ENCODE measurements at regions not wholly inside any gene's neighbourhood (a gene's known extent, or its start where the extent isn't known, plus 50 kb on each side); places are given as distances from the start of the nearest gene placed in this dataset.

DNA sequence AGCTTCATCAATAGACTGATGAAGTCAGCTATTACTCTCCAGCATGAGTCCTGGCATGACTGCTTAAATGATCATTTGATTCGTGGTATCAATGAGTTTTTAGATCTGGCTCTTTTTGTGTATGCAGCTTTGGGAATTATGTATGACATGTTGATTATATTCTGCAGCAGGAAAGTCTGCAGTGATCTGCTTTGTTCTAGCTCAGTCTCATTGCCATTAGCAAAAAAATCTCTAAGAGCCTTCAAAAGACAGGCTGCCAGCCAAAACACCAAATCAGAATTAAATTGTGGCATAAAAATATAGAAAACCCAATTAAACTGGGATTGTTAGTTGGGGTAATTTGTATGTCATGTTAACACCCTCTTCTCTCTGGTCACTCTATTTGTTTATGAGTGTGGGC, 1021.0 kb upstream of the SEMA6D start:
- no peak for ATAC-seq
- Mint-ChIP-seq H3K27me3 (no peaks in the 10 kb centered on the region), H3K9me3 (ENCODE audit: low read depth) (peaks cover 11% of the 10 kb centered on the region), H3K4me1 (no peaks in the 10 kb centered on the region), H3K27ac (no peak overlapping the region), H3K36me3 (ENCODE audit: low read depth) (no peaks in the 10 kb centered on the region), H3K4me3 (no peak overlapping the region)
- no peak for DNase-seq
- CTCF ChIA-PET, result no interaction called here
- intact Hi-C loops (cut with DNase I, micrococcal nuclease), result no loop called here
- POLR2A ChIA-PET, result no interaction called here

DNA sequence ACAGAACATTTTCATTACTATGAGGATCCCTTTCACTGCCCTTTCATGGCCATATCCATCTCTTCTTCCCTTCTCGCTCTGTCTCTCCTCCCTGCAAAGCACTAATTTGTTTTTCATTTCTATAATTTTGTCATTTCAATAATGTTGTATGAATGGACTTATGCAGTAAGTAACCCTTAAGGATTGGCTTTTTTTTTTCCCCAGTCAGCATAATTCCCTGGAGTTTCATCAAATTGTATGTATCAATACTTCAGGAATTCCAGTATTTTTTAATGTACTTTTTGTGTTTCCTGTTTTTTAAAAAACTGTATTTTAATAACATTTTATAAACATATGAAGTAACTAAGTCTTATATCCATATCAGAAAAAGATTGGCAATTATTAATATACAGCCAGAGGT, 1016.0 kb upstream of the SEMA6D start:
- DNase-seq (no peak), ATAC-seq (no peak)
- H3K4me3 Mint-ChIP-seq, result no peak overlapping the region
- ChIA-PET POLR2A (no interaction called here), CTCF (no interaction called here)
- no peak overlapping the region for H3K27ac Mint-ChIP-seq
- intact Hi-C loops (cut with DNase I, micrococcal nuclease), result no loop called here
- H3K27me3 Mint-ChIP-seq, result no peaks in the 10 kb centered on the region
- H3K36me3 Mint-ChIP-seq (ENCODE audit: low read depth), result no peaks in the 10 kb centered on the region
- no peaks in the 10 kb centered on the region for H3K4me1 Mint-ChIP-seq
- peaks cover 13% of the 10 kb centered on the region for H3K9me3 Mint-ChIP-seq (ENCODE audit: low read depth)

DNA sequence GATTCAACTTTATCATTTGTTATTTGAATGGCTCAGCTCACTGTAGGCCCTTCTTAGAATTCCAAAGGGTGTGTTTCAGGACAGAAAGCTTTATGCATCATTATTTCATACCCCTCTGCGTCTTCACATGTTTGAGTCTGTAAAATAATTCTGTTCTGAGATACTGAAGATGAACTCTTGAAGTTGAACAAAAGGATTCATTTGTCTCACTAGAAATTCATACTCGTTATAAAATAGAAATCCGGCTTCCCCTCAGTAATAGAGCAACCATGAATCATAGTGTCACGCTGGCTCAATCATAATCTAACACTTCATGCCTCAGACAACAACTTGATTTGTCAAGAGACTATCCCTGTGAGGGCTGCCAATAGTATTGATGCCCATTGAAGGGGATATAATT, 1015.4 kb upstream of the SEMA6D start:
- Mint-ChIP-seq H3K36me3 (ENCODE audit: low read depth) (no peaks in the 10 kb centered on the region), H3K4me1 (no peaks in the 10 kb centered on the region), H3K27me3 (no peaks in the 10 kb centered on the region), H3K9me3 (ENCODE audit: low read depth) (peaks cover 16% of the 10 kb centered on the region), H3K27ac (no peak overlapping the region), H3K4me3 (no peak overlapping the region)
- ChIA-PET CTCF (no interaction called here), POLR2A (no interaction called here)
- no peak for DNase-seq
- intact Hi-C loops (cut with DNase I, micrococcal nuclease), result no loop called here
- no peak for ATAC-seq

DNA sequence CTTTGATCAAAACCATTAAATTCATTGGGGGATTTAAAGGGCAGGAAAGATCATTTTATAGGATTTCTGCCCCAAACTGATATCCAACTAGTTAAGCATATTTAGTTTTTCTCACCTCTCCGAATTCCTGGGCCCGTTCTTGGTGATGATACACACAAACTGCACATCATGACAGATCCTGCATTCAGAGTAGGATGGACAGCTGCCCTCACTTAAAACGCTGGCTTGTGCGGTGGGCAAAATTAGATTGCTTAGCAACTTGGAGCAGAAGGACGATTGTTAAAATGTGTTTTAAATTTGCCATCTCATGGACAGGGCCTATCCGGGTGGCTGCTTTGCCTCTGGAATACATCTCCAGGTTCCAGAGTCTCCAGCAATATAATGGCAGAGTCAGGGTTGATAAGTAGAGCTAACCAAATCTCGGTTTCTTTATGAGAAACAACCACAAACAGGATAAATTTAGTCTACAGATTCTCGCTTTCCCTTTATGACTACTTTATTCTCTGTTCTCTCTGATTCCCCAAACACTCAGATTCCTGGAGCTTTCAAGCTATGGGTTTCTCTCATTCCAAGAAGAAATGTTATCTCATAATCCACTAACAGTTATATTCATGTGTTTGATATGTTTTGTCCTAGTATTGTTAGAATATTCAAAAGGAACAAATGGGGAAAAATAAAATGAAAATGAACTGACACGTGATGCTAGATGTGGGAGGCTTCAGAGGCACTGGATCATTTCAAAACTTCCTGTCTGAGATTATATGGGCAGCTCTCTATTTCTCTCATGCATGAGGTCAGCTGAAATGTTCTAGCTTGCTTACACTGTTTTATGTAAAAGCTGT, 1014.1 kb upstream of the SEMA6D start:
- Mint-ChIP-seq H3K4me1 (no peaks in the 10 kb centered on the region), H3K27ac (no peak overlapping the region), H3K4me3 (no peak overlapping the region), H3K9me3 (ENCODE audit: low read depth) (peaks cover 21% of the 10 kb centered on the region), H3K27me3 (no peaks in the 10 kb centered on the region), H3K36me3 (ENCODE audit: low read depth) (no peaks in the 10 kb centered on the region)
- DNase-seq (no peak), ATAC-seq (no peak)
- CTCF ChIA-PET, result no interaction called here
- intact Hi-C loops (cut with DNase I, micrococcal nuclease), result no loop called here
- POLR2A ChIA-PET, result no interaction called here

DNA sequence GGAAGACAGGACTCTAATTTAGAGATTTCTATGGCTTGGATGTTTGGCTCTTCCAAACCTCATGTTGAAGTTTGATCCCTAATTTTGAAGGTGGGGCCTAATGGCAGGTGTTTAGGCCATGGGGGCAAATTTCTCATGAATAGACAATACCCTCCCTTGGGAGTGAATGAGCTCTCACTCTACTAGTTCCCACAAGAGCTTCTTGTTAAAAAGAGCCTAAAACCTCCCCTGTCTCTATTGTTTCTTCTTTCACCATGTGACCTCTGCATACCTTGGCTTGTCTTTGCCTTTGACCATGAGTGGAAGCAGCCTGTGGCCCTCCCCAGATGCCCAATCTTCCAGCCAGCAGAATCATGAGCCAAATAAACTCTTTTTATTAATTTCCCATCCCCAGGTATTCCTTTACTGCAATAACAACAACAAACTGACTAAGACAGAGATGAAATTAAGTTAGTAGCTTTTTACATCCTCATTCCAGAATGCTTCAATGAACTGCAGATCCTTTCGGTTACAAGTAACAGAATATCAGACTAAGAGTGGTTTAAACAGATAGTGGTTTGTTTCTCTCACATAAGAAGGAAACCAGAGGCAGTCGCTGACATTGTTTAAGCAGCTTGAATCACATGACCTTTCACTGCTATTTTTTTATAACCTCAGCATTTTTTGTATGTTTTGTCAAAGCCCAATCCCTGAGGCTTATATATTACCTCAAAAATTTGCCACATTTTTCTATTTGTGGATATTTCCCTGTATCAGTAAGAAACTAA, 1013.3 kb upstream of the SEMA6D start:
- intact Hi-C loops (cut with DNase I, micrococcal nuclease), result no loop called here
- no peak for ATAC-seq
- no peaks in the 10 kb centered on the region for H3K4me1 Mint-ChIP-seq
- ChIA-PET POLR2A (no interaction called here), CTCF (no interaction called here)
- no peak overlapping the region for H3K4me3 Mint-ChIP-seq
- H3K27ac Mint-ChIP-seq, result no peak overlapping the region
- H3K9me3 Mint-ChIP-seq (ENCODE audit: low read depth), result peaks cover 24% of the 10 kb centered on the region
- no peak for DNase-seq
- no peaks in the 10 kb centered on the region for H3K36me3 Mint-ChIP-seq (ENCODE audit: low read depth)
- H3K27me3 Mint-ChIP-seq, result no peaks in the 10 kb centered on the region

DNA sequence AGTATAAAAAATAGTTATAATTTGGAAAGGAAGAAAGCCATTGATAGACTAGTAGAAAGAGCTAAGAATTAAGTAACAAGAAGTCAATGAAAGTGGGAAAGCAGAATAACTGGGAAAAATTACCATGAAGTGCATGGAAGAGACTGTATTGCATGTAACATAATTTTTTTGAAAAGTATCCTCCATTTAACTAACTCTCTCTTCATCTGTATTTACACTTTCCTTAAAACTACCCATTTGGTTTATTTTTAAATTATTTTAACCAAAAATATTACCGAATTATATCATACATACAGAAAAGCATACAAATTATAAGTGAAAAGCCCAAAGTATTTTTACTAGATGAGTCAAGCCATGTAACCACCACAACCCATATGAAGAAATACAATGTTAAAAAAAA, 1009.9 kb upstream of the SEMA6D start:
- no peak overlapping the region for H3K27ac Mint-ChIP-seq
- H3K9me3 Mint-ChIP-seq (ENCODE audit: low read depth), result peaks cover 21% of the 10 kb centered on the region
- intact Hi-C loops (cut with DNase I, micrococcal nuclease), result no loop called here
- CTCF ChIA-PET, result no interaction called here
- ATAC-seq (no peak), DNase-seq (no peak)
- H3K27me3 Mint-ChIP-seq, result no peaks in the 10 kb centered on the region
- POLR2A ChIA-PET, result no interaction called here
- no peak overlapping the region for H3K4me3 Mint-ChIP-seq
- H3K4me1 Mint-ChIP-seq, result no peaks in the 10 kb centered on the region
- no peaks in the 10 kb centered on the region for H3K36me3 Mint-ChIP-seq (ENCODE audit: low read depth)

DNA sequence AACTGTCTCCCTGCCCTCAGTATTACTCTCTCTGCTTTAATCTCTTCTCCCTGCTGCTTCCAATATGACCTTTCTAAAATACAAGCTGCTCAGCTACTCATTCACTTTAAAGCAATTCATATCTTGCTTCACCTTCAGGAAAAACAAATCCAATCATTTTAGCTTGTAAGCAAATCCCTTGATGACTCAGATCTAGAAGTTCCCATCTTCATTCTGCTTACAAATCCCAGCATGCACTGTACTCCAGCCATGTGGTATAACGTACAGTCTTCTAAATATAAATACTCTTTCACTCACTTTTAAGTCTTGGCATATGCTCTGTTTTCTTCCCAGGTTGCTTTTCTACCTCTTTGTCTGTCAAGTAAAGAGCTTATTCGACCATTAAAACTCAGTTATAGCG, 1009.1 kb upstream of the SEMA6D start:
- no peak overlapping the region for H3K27ac Mint-ChIP-seq
- ATAC-seq, result no peak
- POLR2A ChIA-PET, result no interaction called here
- no peaks in the 10 kb centered on the region for H3K27me3 Mint-ChIP-seq
- H3K4me1 Mint-ChIP-seq, result no peaks in the 10 kb centered on the region
- CTCF ChIA-PET, result no interaction called here
- no peaks in the 10 kb centered on the region for H3K36me3 Mint-ChIP-seq (ENCODE audit: low read depth)
- intact Hi-C loops (cut with DNase I, micrococcal nuclease), result no loop called here
- peaks cover 21% of the 10 kb centered on the region for H3K9me3 Mint-ChIP-seq (ENCODE audit: low read depth)
- no peak overlapping the region for H3K4me3 Mint-ChIP-seq
- no peak for DNase-seq

DNA sequence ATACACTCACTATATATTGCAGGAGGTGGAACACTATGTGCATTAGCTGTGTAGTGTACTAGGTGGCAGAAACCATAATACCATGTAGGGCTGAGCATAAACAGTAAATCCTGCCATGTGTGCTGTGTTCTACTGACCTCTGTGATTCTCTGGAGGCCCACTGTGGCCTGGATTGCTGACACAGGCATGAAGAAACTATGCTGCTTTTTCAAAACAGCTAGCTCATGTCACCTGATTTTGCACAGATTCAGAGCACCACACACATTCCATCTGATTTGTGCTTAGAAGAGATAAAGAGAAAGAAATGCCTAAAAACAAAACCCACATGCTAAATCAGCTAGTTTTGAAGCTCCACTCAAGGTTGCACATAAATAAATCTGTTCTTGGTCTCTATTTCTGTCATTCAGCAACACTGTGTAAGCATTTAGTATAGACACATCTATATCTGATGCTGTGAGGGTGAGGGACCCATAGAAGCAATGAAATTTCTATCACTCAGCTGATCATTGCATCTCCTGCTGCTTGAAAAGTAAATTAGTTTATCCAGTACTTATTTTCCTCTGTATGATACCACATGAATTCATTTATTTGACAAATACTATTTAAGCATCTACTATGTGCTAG, 1007.7 kb upstream of the SEMA6D start:
- ATAC-seq (no peak), DNase-seq (no peak)
- CTCF ChIA-PET, result no interaction called here
- H3K27ac Mint-ChIP-seq, result no peak overlapping the region
- POLR2A ChIA-PET, result no interaction called here
- H3K4me1 Mint-ChIP-seq, result no peaks in the 10 kb centered on the region
- no peak overlapping the region for H3K4me3 Mint-ChIP-seq
- intact Hi-C loops (cut with DNase I, micrococcal nuclease), result no loop called here
- H3K9me3 Mint-ChIP-seq (ENCODE audit: low read depth), result peaks cover 21% of the 10 kb centered on the region
- no peaks in the 10 kb centered on the region for H3K36me3 Mint-ChIP-seq (ENCODE audit: low read depth)
- no peaks in the 10 kb centered on the region for H3K27me3 Mint-ChIP-seq

DNA sequence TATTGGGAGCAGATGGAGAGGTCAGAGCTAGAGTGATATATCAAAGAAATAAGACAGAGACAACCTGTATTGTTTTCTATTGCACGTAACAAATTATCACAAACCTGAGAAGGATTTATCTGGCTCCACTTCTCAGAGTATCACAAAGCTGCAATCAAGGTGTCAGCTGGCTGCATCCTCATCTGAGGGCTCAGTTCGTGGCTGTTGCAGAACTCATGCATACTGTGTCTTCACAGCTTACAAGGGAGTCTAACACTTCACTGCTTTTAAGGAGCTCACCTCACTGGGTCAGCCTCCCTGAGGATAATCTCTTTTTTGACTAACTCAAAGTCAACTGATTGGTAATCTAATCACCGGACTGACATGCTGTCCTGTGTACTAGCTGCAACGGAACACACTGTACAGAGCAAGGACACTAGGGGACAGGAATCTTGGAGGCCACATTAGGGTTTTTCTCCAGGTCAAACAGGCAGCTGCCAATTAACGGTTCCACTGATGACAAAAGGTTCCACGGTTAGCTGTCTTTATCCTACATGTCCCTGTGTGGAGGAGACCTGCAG, 1006.8 kb upstream of the SEMA6D start:
- POLR2A ChIA-PET, result no interaction called here

GRCh38 chr15:46713045-46713444, 1004.3 kb upstream of the SEMA6D start:
- Mint-ChIP-seq H3K27ac (no peak overlapping the region), H3K4me1 (no peaks in the 10 kb centered on the region), H3K4me3 (no peak overlapping the region), H3K9me3 (ENCODE audit: low read depth) (peaks cover 10% of the 10 kb centered on the region), H3K36me3 (ENCODE audit: low read depth) (no peaks in the 10 kb centered on the region), H3K27me3 (no peaks in the 10 kb centered on the region)
- ChIA-PET CTCF (interaction anchor here (1.2 kb wide), 1 partner anchor 64 kb away, joined by 3 read pairs; no protein-coding TSS in a partner anchor), POLR2A (no interaction called here)
- intact Hi-C loops (cut with DNase I, micrococcal nuclease), result no loop called here
- DNase-seq (no peak), ATAC-seq (no peak)

More for the DNA sequence above, 1006.8 kb upstream of the SEMA6D start:
- DNase-seq (no peak), ATAC-seq (no peak)
- CTCF ChIA-PET, result no interaction called here
- intact Hi-C loops (cut with DNase I, micrococcal nuclease), result no loop called here
- Mint-ChIP-seq H3K36me3 (ENCODE audit: low read depth) (no peaks in the 10 kb centered on the region), H3K4me1 (no peaks in the 10 kb centered on the region), H3K4me3 (no peak overlapping the region), H3K27ac (no peak overlapping the region), H3K27me3 (no peaks in the 10 kb centered on the region), H3K9me3 (ENCODE audit: low read depth) (peaks cover 16% of the 10 kb centered on the region)

DNA sequence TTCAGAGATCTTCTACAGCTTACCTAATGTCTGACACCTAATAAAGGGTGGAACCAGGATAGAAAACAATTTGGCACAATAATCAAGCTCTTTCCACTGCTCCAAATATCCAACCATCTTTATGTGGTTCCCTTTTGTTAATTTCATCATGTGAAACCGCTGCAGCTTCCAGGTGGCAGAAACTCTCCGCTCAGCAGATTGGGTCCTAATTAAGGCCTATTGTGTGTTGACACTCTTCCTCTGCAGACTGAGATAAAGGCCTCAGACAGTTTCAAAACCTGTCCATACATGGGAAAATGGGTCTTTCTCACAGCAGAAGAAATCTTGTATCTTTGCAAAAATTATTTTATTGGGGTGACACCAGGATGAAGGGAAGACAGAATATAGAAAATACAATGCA, 1002.4 kb upstream of the SEMA6D start:
- ATAC-seq (no peak), DNase-seq (no peak)
- ChIA-PET POLR2A (no interaction called here), CTCF (no interaction called here)
- peaks cover 6% of the 10 kb centered on the region for H3K9me3 Mint-ChIP-seq (ENCODE audit: low read depth)
- no peaks in the 10 kb centered on the region for H3K27me3 Mint-ChIP-seq
- no peaks in the 10 kb centered on the region for H3K36me3 Mint-ChIP-seq (ENCODE audit: low read depth)
- H3K4me1 Mint-ChIP-seq, result no peaks in the 10 kb centered on the region
- intact Hi-C loops (cut with DNase I, micrococcal nuclease), result no loop called here
- H3K27ac Mint-ChIP-seq, result no peak overlapping the region
- no peak overlapping the region for H3K4me3 Mint-ChIP-seq

GRCh38 chr15:46723308-46723707, 994.0 kb upstream of the SEMA6D start:
- DNase-seq (no peak), ATAC-seq (no peak)
- Mint-ChIP-seq H3K27me3 (no peaks in the 10 kb centered on the region), H3K4me3 (no peak overlapping the region), H3K4me1 (no peaks in the 10 kb centered on the region), H3K36me3 (ENCODE audit: low read depth) (no peaks in the 10 kb centered on the region), H3K27ac (no peak overlapping the region), H3K9me3 (ENCODE audit: low read depth) (peaks cover 15% of the 10 kb centered on the region)
- intact Hi-C loops (cut with DNase I, micrococcal nuclease), result no loop called here
- ChIA-PET POLR2A (no interaction called here), CTCF (no interaction called here)

All from activated CD4-positive, alpha-beta T cell treated with anti-CD3 and anti-CD28 coated beads for 36 hours (primary cell).